ENCODE measurements at regions not wholly inside any gene's neighbourhood (a gene's known extent, or its start where the extent isn't known, plus 50 kb on each side); places are given as distances from the start of the nearest gene placed in this dataset.

GRCh38 chr5:86320266-86320665 lies 297.5 kb upstream of the COX7C start:
- no peak for TF ChIP-seq CTCF (IDR thresholded peaks at IDR 0.05; ENCODE audit: unreplicated experiment)
- H3K9me3 Mint-ChIP-seq (ENCODE audit: low read depth), result no peaks in the 10 kb centered on the region
- no peak overlapping the region for H3K4me3 Mint-ChIP-seq (ENCODE audit: low read depth)
- no peak overlapping the region for H3K27ac Mint-ChIP-seq
- H3K4me1 Mint-ChIP-seq (ENCODE audit: low read depth), result peaks cover 5% of the 10 kb centered on the region
- no peak for DNase-seq (ENCODE audit: low spot score, unreplicated experiment)
- H3K36me3 Mint-ChIP-seq (ENCODE audit: insufficient read depth), result no peaks in the 10 kb centered on the region
- H3K27me3 Mint-ChIP-seq, result no peaks in the 10 kb centered on the region

GRCh38 chr5:86329318-86329717 lies 288.4 kb upstream of the COX7C start:
- Mint-ChIP-seq H3K4me1 (ENCODE audit: low read depth) (no peaks in the 10 kb centered on the region), H3K36me3 (ENCODE audit: insufficient read depth) (no peaks in the 10 kb centered on the region), H3K9me3 (ENCODE audit: low read depth) (no peaks in the 10 kb centered on the region), H3K27ac (no peak overlapping the region), H3K27me3 (no peaks in the 10 kb centered on the region), H3K4me3 (ENCODE audit: low read depth) (no peak overlapping the region)
- TF ChIP-seq CTCF (IDR thresholded peaks at IDR 0.05; ENCODE audit: unreplicated experiment), result no peak
- DNase-seq (ENCODE audit: low spot score, unreplicated experiment), result no peak

- Mint-ChIP-seq H3K9me3 (ENCODE audit: low read depth) (no peaks in the 10 kb centered on the region), H3K27me3 (no peaks in the 10 kb centered on the region), H3K27ac (no peak overlapping the region), H3K4me1 (ENCODE audit: low read depth) (no peaks in the 10 kb centered on the region), H3K4me3 (ENCODE audit: low read depth) (no peak overlapping the region), H3K36me3 (ENCODE audit: insufficient read depth) (no peaks in the 10 kb centered on the region)
- DNase-seq (ENCODE audit: low spot score, unreplicated experiment), result no peak
- no peak for TF ChIP-seq CTCF (IDR thresholded peaks at IDR 0.05; ENCODE audit: unreplicated experiment)
Observed at GRCh38 chr5:86330736-86331135, 287.0 kb upstream of the COX7C start.

- DNase-seq (ENCODE audit: low spot score, unreplicated experiment), result no peak
- no peak for TF ChIP-seq CTCF (IDR thresholded peaks at IDR 0.05; ENCODE audit: unreplicated experiment)
- Mint-ChIP-seq H3K4me3 (ENCODE audit: low read depth) (no peak overlapping the region), H3K4me1 (ENCODE audit: low read depth) (no peaks in the 10 kb centered on the region), H3K27ac (no peak overlapping the region), H3K27me3 (no peaks in the 10 kb centered on the region), H3K9me3 (ENCODE audit: low read depth) (no peaks in the 10 kb centered on the region), H3K36me3 (ENCODE audit: insufficient read depth) (no peaks in the 10 kb centered on the region)
Observed at GRCh38 chr5:86332851-86333250, 284.9 kb upstream of the COX7C start.

- no peaks in the 10 kb centered on the region for H3K27me3 Mint-ChIP-seq
- H3K36me3 Mint-ChIP-seq (ENCODE audit: insufficient read depth), result no peaks in the 10 kb centered on the region
- H3K27ac Mint-ChIP-seq, result no peak overlapping the region
- no peak for TF ChIP-seq CTCF (IDR thresholded peaks at IDR 0.05; ENCODE audit: unreplicated experiment)
- DNase-seq (ENCODE audit: low spot score, unreplicated experiment), result no peak
- no peaks in the 10 kb centered on the region for H3K4me1 Mint-ChIP-seq (ENCODE audit: low read depth)
- H3K9me3 Mint-ChIP-seq (ENCODE audit: low read depth), result no peaks in the 10 kb centered on the region
- H3K4me3 Mint-ChIP-seq (ENCODE audit: low read depth), result no peak overlapping the region
Observed at GRCh38 chr5:86337667-86338460, 279.9 kb upstream of the COX7C start.

Measured in progenitor cell of endocrine pancreas (in vitro differentiated cells).